Left renal pelvis (tissue), 4 donors: ENCODE measurements at regions not wholly inside any gene's neighbourhood (a gene's known extent, or its start where the extent isn't known, plus 50 kb on each side); places are given as distances from the start of the nearest gene placed in this dataset.
"Not testable (repeated sequence)": the region's sequence is repeated elsewhere in the genome, so short reads cannot be mapped to it uniquely, and the experiment has no call there.

ENCODE experiments used
- DNase-seq, 4 donors: peaks; one replicate each; pipeline ENCODE4 v3.0.0-alpha.2; 2013; ENCODE audit warnings: low read depth in 4 of 4, low spot score in 3 of 4

GRCh38 chr3:67145738-67146137 is 147.6 kb downstream of the KBTBD8 start:
- no peak for DNase-seq

- DNase-seq, result no peak
Observed at GRCh38 chr3:67154429-67154828, 156.3 kb downstream of the KBTBD8 start.

GRCh38 chr3:67167481-67167880 is 169.4 kb downstream of the KBTBD8 start:
- DNase-seq, result no peak

GRCh38 chr3:67171841-67172240 is 173.7 kb downstream of the KBTBD8 start:
- no peak for DNase-seq

- DNase-seq, result not testable (repeated sequence)
Observed at GRCh38 chr3:67173130-67173529, 175.0 kb downstream of the KBTBD8 start.

- no peak for DNase-seq
Observed at GRCh38 chr3:67176396-67176795, 178.3 kb downstream of the KBTBD8 start.

- DNase-seq, result no peak
Observed at GRCh38 chr3:67192466-67192865, 194.4 kb downstream of the KBTBD8 start.

- DNase-seq, result no peak
Observed at GRCh38 chr3:67196677-67197076, 198.6 kb downstream of the KBTBD8 start.

- no peak for DNase-seq
Observed at GRCh38 chr3:67198374-67198773, 200.3 kb downstream of the KBTBD8 start.

- DNase-seq, result no peak
Observed at GRCh38 chr3:67200618-67201017, 202.5 kb downstream of the KBTBD8 start.

- DNase-seq, result no peak
Observed at GRCh38 chr3:67201026-67201425, 202.9 kb downstream of the KBTBD8 start.

GRCh38 chr3:67202053-67202452 is 203.9 kb downstream of the KBTBD8 start:
- DNase-seq, result no peak

GRCh38 chr3:67204951-67205350 is 206.8 kb downstream of the KBTBD8 start:
- no peak for DNase-seq

GRCh38 chr3:67215690-67216089 is 217.6 kb downstream of the KBTBD8 start:
- DNase-seq, result no peak

- no peak for DNase-seq
Observed at GRCh38 chr3:67227030-67227429, 228.9 kb downstream of the KBTBD8 start.

GRCh38 chr3:67228136-67228535 is 230.0 kb downstream of the KBTBD8 start:
- DNase-seq, result no peak

- DNase-seq, result no peak
Observed at GRCh38 chr3:67232642-67233041, 234.5 kb downstream of the KBTBD8 start.

GRCh38 chr3:67239353-67239752 is 241.2 kb downstream of the KBTBD8 start:
- DNase-seq, result peak in 1 of 4 donors; percentile 6

GRCh38 chr3:67241084-67241483 is 243.0 kb downstream of the KBTBD8 start:
- no peak for DNase-seq

- DNase-seq, result peak in 1 of 4 donors; percentile 36
Observed at GRCh38 chr3:67244130-67244529, 246.0 kb downstream of the KBTBD8 start.

- no peak for DNase-seq
Observed at GRCh38 chr3:67245545-67245944, 247.4 kb downstream of the KBTBD8 start.

- no peak for DNase-seq
Observed at GRCh38 chr3:67248726-67249125, 250.6 kb downstream of the KBTBD8 start.

- not testable (repeated sequence) for DNase-seq
Observed at GRCh38 chr3:67252906-67253305, 254.8 kb downstream of the KBTBD8 start.
